ENCODE measurements at regions not wholly inside any gene's neighbourhood (a gene's known extent, or its start where the extent isn't known, plus 50 kb on each side); places are given as distances from the start of the nearest gene placed in this dataset.

GRCh38 chr3:176005564-176005963, 1146.4 kb downstream of the NAALADL2 start:
- no peak for TF ChIP-seq EZH2 (IDR thresholded peaks at IDR 0.05)
- no peak for TF ChIP-seq POLR2AphosphoS5 (IDR thresholded peaks at IDR 0.05; ENCODE audit: borderline replicate concordance, low read depth, low read length)
- no peak for TF ChIP-seq FOXP2 (optimal IDR thresholded peaks at IDR 0.05; ENCODE audit: control extremely low read depth, extremely low read length, insufficient read depth)
